ENCODE measurements at regions not wholly inside any gene's neighbourhood (a gene's known extent, or its start where the extent isn't known, plus 50 kb on each side); places are given as distances from the start of the nearest gene placed in this dataset.

- DNase-seq = no peak
Measured at GRCh38 chr11:104652996-104653395, 245.3 kb downstream of the CASP12 start.

GRCh38 chr11:104650234-104650633, 248.0 kb downstream of the CASP12 start:
- DNase-seq = no peak

GRCh38 chr11:104649002-104649401, 249.3 kb downstream of the CASP12 start:
- DNase-seq = no peak

GRCh38 chr11:104645261-104646222, 252.7 kb downstream of the CASP12 start:
- no peak for DNase-seq

GRCh38 chr11:104637662-104638170, 260.5 kb downstream of the CASP12 start:
- DNase-seq = no peak

- no peak for DNase-seq
Measured at GRCh38 chr11:104633226-104633625, 265.0 kb downstream of the CASP12 start.

- no peak for DNase-seq
Measured at GRCh38 chr11:104630352-104630751, 267.9 kb downstream of the CASP12 start.

GRCh38 chr11:104625246-104625645, 273.0 kb downstream of the CASP12 start:
- DNase-seq = no peak

GRCh38 chr11:104624021-104624420, 274.2 kb downstream of the CASP12 start:
- no peak for DNase-seq

GRCh38 chr11:104623518-104623917, 274.7 kb downstream of the CASP12 start:
- DNase-seq = no peak

GRCh38 chr11:104620991-104621390, 277.3 kb downstream of the CASP12 start:
- no peak for DNase-seq

- no peak for DNase-seq
Measured at GRCh38 chr11:104619751-104620150, 278.5 kb downstream of the CASP12 start.

- no peak for DNase-seq
Measured at GRCh38 chr11:104618954-104619353, 279.3 kb downstream of the CASP12 start.

GRCh38 chr11:104614961-104615360, 283.3 kb downstream of the CASP12 start:
- no peak for DNase-seq

GRCh38 chr11:104614117-104614680, 284.1 kb downstream of the CASP12 start:
- DNase-seq = no peak

GRCh38 chr11:104610635-104611034, 287.6 kb downstream of the CASP12 start:
- no peak for DNase-seq

- no peak for DNase-seq
Measured at GRCh38 chr11:104609311-104610085, 288.8 kb downstream of the CASP12 start.

GRCh38 chr11:104602643-104603042, 295.6 kb downstream of the CASP12 start:
- no peak for DNase-seq

- no peak for DNase-seq
Measured at GRCh38 chr11:104594228-104594958, 303.9 kb downstream of the CASP12 start.

- DNase-seq = no peak
Measured at GRCh38 chr11:104588970-104589369, 309.3 kb downstream of the CASP12 start.

- DNase-seq = no peak
Measured at GRCh38 chr11:104588446-104588845, 309.8 kb downstream of the CASP12 start.

GRCh38 chr11:104584823-104585222, 313.4 kb downstream of the CASP12 start:
- DNase-seq = no peak

GRCh38 chr11:104583857-104584256, 314.4 kb downstream of the CASP12 start:
- DNase-seq = no peak

Data from NCI-H187 treated with DMSO at 0.1 percent for 48 hours (cell line).